BLaER1 treated with 17β-estradiol and CSF1 and Interleukin-3, amounts not matched to agents 10 nM and 100 nM (cell line): ENCODE measurements at regions not wholly inside any gene's neighbourhood (a gene's known extent, or its start where the extent isn't known, plus 50 kb on each side); places are given as distances from the start of the nearest gene placed in this dataset.

ENCODE experiments used
- H3K27ac ChIP-seq, 11 experiments: shearing (Covaris generic); formaldehyde crosslinking; 2 replicates each; pipeline ENCODE4 v1.8.1; 2022
- H3K27me3 ChIP-seq, 11 experiments: shearing (Covaris generic); formaldehyde crosslinking; 2 replicates each; pipeline ENCODE4 v1.8.1; 2022
- H3K36me3 ChIP-seq, 11 experiments: shearing (Covaris generic); formaldehyde crosslinking; 2 replicates each; pipeline ENCODE4 v1.8.1; 2022
- H3K4me1 ChIP-seq, 10 experiments: shearing (Covaris generic); formaldehyde crosslinking; 2 replicates each; pipeline ENCODE4 v1.8.1; 2022
- H3K4me2 ChIP-seq, 11 experiments: shearing (Covaris generic); formaldehyde crosslinking; 2 replicates each; pipeline ENCODE4 v1.8.1; 2022
- H3K4me3 ChIP-seq, 10 experiments: shearing (Covaris generic); formaldehyde crosslinking; 2 replicates each; pipeline ENCODE4 v1.8.1; 2022
- H3K9ac ChIP-seq, 11 experiments: shearing (Covaris generic); formaldehyde crosslinking; 2 replicates each; pipeline ENCODE4 v1.8.1; 2022
- H3K9me3 ChIP-seq, 11 experiments: shearing (Covaris generic); formaldehyde crosslinking; replicated peaks in 1 of 11; 2 replicates each; pipeline ENCODE4 v1.8.1; 2022
- H4K20me1 ChIP-seq, 11 experiments: shearing (Covaris generic); formaldehyde crosslinking; 2 replicates each; pipeline ENCODE4 v1.8.1; 2022
- Cebpa-rat ChIP-seq, 11 experiments: shearing (Covaris generic); IDR thresholded peaks; 2 replicates each; pipeline ENCODE4 v1.8.1; 2022

DNA sequence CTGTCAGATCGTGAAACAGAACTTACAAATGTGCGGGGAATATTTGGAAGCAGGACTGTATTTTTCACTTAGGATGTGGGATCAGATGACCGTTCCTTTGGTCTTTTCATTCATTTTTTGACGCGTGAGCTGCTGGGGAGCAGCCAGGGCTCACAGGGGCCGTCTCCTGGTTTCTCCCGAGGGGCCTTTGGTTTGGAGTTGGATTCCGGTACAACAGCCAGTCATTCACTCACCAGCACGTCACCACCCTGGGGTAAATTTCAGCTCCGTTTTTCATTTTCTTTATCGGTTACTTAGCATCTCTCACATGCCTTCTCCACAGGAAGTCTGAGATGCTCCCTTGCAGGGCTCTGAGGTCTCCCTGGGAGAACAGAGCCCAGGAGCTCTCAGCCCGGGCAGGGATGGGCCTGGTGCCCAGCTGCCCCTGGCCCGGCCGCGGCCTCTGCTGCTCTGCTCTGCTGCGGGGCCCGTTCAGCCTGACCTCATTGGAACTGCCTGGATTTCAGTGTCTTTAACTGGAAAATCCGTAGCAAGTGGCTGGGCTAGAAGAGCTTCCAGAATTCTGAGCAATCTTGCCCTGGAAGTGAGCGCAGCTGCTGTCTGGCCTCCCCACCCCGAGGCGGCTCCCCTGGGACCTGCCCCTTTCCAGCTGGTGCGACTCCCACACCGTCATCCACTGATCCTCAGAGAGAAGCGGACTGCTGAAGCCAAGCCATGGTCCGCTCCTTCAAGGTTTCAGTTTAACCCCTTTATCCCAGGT lies 335.6 kb downstream of the EIPR1 start:
- peak overlapping the region in 6 of 10 experiments; percentile 7 to 43 (median 31); a peak in 6 of 20 replicates for H3K4me3 ChIP-seq
- TF ChIP-seq Cebpa-rat (IDR thresholded peaks at IDR 0.05), result no peak
- H3K9me3 ChIP-seq, result peaks cover 0 to 20% (median 6%) of the 10 kb centered on the region in 11 experiments; a peak in 6 of 22 replicates
- peak overlapping the region in 7 of 11 experiments; percentile 6 to 73 (median 54); a peak in 12 of 22 replicates for H3K9ac ChIP-seq
- H4K20me1 ChIP-seq, result peaks cover 0 to 7% (median 0%) of the 10 kb centered on the region in 11 experiments; a peak in 1 of 22 replicates
- peaks cover 17 to 57% (median 48%) of the 10 kb centered on the region in 10 experiments for H3K4me1 ChIP-seq
- peak overlapping the region; percentile 36 to 97 (median 86); a peak in 21 of 22 replicates for H3K4me2 ChIP-seq
- H3K27me3 ChIP-seq, result peaks cover 0 to 49% (median 10%) of the 10 kb centered on the region in 11 experiments; a peak in 13 of 22 replicates
- peak overlapping the region in 4 of 11 experiments; percentile 57 to 67 (median 63); a peak in 8 of 22 replicates for H3K27ac ChIP-seq
- H3K36me3 ChIP-seq, result no peaks in the 10 kb centered on the region

DNA sequence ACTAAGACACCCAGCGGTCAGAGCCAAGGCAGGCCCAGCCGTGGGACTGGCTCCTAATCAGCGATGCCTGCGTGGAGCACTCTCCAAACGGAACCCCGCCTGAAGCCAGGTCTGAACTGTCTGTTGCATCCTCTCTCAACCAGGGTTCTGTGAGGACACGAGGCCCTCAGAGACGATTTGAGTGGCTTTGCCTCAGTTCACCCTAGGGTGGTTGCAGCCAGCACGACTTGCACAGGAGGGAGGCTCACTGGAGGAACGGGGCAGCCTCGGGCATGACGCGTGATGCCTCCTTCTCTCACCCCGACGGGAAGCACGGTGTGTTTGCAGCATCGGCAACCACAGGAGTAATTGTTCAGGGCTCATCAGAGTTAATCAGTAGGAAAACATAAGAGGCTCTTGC lies 336.4 kb downstream of the EIPR1 start:
- no peak for TF ChIP-seq Cebpa-rat (IDR thresholded peaks at IDR 0.05)
- Histone ChIP-seq H3K4me2 (peak overlapping the region; percentile 20 to 97 (median 86); a peak in 20 of 22 replicates), H3K27me3 (peaks cover 0 to 49% (median 10%) of the 10 kb centered on the region in 11 experiments; a peak in 13 of 22 replicates), H3K4me1 (peaks cover 17 to 57% (median 48%) of the 10 kb centered on the region in 10 experiments), H3K27ac (peak overlapping the region in 3 of 11 experiments; percentile 60 to 67 (median 66); a peak in 4 of 22 replicates), H4K20me1 (peaks cover 0 to 7% (median 0%) of the 10 kb centered on the region in 11 experiments; a peak in 1 of 22 replicates), H3K9ac (peak overlapping the region in 4 of 11 experiments; percentile 54 to 73 (median 57); a peak in 7 of 22 replicates), H3K36me3 (no peaks in the 10 kb centered on the region), H3K4me3 (peak overlapping the region in 1 of 10 experiments; percentile 33; a peak in 1 of 20 replicates), H3K9me3 (peaks cover 0 to 27% (median 10%) of the 10 kb centered on the region in 11 experiments; a peak in 9 of 22 replicates)

DNA sequence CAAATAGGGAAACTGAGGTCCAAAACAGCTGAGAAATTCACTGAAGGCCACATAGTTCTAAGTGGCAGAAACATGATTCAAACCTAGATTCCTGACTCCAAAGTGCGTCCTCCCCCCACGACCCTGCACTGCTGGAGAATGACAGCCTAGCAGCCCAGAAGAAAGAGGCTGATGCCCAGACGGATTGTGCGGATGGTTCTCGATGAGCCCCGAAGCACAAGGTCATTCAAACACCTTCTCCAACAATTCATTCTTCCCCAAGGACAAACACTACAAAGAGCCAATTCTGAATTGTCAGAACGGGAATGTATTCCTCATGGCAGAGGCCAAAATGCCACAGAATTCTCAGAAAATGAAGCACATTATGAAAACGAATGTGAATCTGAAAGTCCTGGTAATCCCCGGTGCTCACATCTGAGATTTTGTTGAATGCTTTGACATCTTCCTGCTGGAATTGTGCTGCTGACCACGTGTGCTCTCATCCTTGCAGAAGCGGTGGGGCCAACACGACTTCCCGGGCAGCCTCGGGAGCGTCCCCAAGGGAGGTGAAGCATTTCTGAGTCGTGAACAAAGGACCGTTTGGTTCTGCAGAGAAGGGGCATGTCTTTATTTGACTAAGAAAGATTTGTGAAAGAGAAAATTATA lies 337.0 kb downstream of the EIPR1 start:
- Histone ChIP-seq H3K27me3 (peaks cover 0 to 49% (median 10%) of the 10 kb centered on the region in 11 experiments; a peak in 13 of 22 replicates), H3K27ac (no peak overlapping the region)
- TF ChIP-seq Cebpa-rat (IDR thresholded peaks at IDR 0.05), result no peak

DNA sequence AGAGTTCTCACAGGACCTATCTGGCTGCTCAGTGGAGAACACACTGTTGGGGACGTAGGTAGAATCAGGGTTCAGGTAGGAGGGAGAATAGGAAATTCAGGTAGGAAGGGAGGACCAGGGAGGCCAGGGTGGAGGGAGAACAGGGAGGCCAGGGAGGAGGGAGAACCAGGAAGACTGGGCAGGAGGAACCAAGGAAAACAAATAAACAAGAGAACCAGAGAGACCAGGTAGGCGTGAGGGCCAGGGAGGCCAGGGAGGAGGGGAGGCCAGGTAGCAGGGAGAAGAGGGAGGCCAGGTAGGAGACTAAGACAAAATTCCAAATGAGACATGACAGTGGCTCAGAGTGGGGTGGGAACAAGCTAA lies 337.6 kb downstream of the EIPR1 start:
- peaks cover 0 to 48% (median 10%) of the 10 kb centered on the region in 11 experiments; a peak in 13 of 22 replicates for H3K27me3 ChIP-seq

More for the DNA sequence above, 337.0 kb downstream of the EIPR1 start:
- Histone ChIP-seq H4K20me1 (peaks cover 0 to 7% (median 0%) of the 10 kb centered on the region in 11 experiments; a peak in 1 of 22 replicates), H3K9ac (peak overlapping the region in 2 of 11 experiments; percentile 58 to 73; a peak in 2 of 22 replicates), H3K36me3 (no peaks in the 10 kb centered on the region), H3K9me3 (peaks cover 0 to 29% (median 12%) of the 10 kb centered on the region in 11 experiments; a peak in 9 of 22 replicates), H3K4me1 (peaks cover 17 to 57% (median 48%) of the 10 kb centered on the region in 10 experiments), H3K4me3 (no peak overlapping the region), H3K4me2 (peak overlapping the region in 10 of 11 experiments; percentile 20 to 97 (median 88); a peak in 19 of 22 replicates)

DNA sequence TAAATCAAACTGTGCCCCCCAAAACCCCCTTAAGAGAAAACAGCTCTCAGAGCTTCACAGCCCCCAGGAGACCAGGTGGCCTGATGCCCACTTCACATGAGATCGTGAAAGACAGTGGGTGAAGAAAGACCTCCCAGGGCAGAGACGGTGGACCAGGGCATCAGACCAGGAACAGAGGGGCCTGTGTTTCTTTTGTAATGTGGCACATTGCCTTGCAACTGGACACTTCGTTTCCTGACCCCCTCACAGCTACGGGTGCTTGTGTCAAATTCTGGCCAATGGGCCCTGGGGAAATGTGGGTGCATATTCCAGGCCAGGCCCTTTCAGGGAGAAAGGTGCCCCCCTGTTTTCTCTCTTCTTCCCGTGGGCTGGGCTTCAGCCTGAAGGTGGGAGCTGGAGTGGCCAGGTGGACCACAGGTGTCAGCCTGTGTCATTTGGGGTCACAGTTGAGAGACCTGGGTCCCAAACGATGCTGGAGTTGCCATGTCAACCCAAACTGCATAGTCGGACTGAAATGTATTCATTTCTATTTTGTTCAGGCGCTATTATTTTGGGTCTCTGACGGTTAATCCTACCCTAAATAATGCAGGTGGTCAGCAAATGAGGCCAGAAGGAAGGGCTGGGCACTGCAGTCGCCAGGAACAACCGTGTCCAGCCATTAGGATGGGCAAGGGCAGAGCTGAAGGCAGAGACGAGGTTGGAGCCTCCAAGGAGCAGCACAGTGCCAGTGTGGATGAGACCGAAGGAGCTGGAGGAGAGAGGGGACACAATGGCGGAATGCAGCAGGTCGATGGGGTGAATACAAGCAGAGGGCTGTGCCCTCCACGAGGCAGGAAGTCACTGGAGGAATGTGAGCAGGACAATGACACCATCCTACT lies 338.2 kb downstream of the EIPR1 start:
- Histone ChIP-seq H3K4me2 (peak overlapping the region in 3 of 11 experiments; percentile 94 to 97 (median 95); a peak in 3 of 22 replicates), H3K9me3 (peaks cover 0 to 26% (median 10%) of the 10 kb centered on the region in 11 experiments; a peak in 9 of 22 replicates), H3K27ac (no peak overlapping the region), H3K4me1 (peaks cover 17 to 55% (median 40%) of the 10 kb centered on the region in 10 experiments), H4K20me1 (peaks cover 0 to 11% (median 0%) of the 10 kb centered on the region in 11 experiments; a peak in 1 of 22 replicates), H3K36me3 (no peaks in the 10 kb centered on the region), H3K9ac (no peak overlapping the region), H3K27me3 (peaks cover 0 to 42% (median 4%) of the 10 kb centered on the region in 11 experiments; a peak in 9 of 22 replicates), H3K4me3 (no peak overlapping the region)
- no peak for TF ChIP-seq Cebpa-rat (IDR thresholded peaks at IDR 0.05)

More for the DNA sequence above, 337.6 kb downstream of the EIPR1 start:
- Histone ChIP-seq H3K4me1 (peaks cover 17 to 56% (median 46%) of the 10 kb centered on the region in 10 experiments), H3K4me2 (peak overlapping the region in 8 of 11 experiments; percentile 80 to 97 (median 92); a peak in 11 of 22 replicates), H3K9me3 (peaks cover 0 to 29% (median 12%) of the 10 kb centered on the region in 11 experiments; a peak in 9 of 22 replicates), H3K27ac (no peak overlapping the region), H3K4me3 (no peak overlapping the region), H4K20me1 (peaks cover 0 to 8% (median 0%) of the 10 kb centered on the region in 11 experiments; a peak in 1 of 22 replicates), H3K36me3 (no peaks in the 10 kb centered on the region), H3K9ac (no peak overlapping the region)
- no peak for TF ChIP-seq Cebpa-rat (IDR thresholded peaks at IDR 0.05)

DNA sequence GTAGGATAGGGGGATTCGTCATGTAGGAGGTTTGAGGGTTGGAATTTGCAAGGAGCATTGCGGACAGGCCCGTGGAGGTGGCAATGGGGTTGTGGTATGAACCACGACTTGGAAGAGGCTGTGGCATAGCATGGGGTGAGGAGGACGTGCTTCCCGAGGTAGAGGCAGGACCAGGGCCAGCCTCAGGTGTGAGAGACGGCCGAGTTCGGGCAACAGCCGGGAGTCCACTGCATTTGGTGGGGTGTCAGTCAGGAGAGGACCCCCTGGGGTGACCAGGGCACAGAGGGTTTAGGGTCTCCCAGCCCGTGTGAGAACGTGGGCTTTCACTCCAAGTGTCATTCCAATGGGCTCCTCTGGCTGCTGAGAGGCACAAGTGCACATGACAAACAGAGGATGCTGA lies 339.0 kb downstream of the EIPR1 start:
- H3K9me3 ChIP-seq, result peaks cover 0 to 26% (median 10%) of the 10 kb centered on the region in 11 experiments; a peak in 8 of 22 replicates
- H3K9ac ChIP-seq, result no peak overlapping the region
- H3K4me1 ChIP-seq, result peaks cover 17 to 47% (median 37%) of the 10 kb centered on the region in 10 experiments

DNA sequence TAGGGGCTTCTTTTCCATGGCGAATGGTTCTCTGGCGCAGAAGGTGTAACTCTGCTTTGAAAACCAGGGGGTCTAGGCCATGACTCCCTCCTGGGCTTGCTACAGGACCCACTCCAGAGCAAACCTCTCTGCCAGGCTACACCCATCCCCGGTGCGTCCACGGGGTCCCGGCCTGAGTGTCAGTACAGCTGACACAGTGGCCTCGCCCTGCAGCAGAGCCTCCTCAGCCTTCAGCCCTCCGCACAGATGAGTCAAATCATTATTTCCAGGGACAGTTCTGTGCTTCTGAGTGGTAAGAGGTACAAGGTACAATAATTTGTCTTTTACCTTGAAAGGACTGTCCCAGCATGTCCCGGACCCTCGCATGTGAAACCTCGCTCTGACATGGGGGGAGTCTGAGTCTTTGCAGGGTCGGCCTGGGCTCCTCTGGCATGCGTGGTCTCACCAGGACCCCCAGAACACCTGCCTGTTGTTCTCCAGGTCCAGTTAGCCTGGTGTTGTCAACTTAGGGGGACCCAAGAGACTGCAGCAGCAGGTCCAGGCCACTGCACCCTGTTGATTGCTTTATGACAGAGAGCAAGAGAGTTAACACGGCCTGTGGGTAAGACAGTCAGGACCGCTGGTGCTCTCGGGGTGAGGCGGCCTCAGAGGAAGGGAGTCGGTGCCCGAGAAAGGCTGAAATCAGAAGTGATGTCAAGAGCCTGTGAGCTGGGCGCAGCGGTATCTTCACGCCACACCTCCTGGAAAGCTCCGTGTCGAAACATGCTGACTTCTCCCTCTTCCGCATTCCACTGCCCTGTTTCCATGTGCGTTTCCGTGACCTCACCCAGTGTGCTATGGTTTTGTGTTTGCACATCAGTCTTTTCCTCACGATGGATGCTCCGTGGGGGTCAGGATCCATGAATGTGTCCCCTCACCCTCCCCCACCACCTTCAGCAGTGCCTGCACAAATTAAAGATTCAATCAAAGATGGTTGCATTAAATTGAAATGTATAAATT lies 340.1 kb downstream of the EIPR1 start:
- peaks cover 0 to 26% (median 10%) of the 10 kb centered on the region in 11 experiments; a peak in 8 of 22 replicates for H3K9me3 ChIP-seq
- peaks cover 0 to 29% (median 0%) of the 10 kb centered on the region in 11 experiments; a peak in 7 of 22 replicates for H3K27me3 ChIP-seq
- no peak for TF ChIP-seq Cebpa-rat (IDR thresholded peaks at IDR 0.05)
- no peak overlapping the region for H3K9ac ChIP-seq
- no peak overlapping the region for H3K4me2 ChIP-seq
- H3K27ac ChIP-seq, result no peak overlapping the region
- peaks cover 13 to 36% (median 26%) of the 10 kb centered on the region in 10 experiments for H3K4me1 ChIP-seq
- H3K4me3 ChIP-seq, result no peak overlapping the region
- 0 out of 22 replicates have a peak, but pooled peaks cover 0 to 7% (median 0%) of the 10 kb centered on the region in 11 experiments for H4K20me1 ChIP-seq
- no peaks in the 10 kb centered on the region for H3K36me3 ChIP-seq

More for the DNA sequence above, 339.0 kb downstream of the EIPR1 start:
- peaks cover 0 to 34% (median 0%) of the 10 kb centered on the region in 11 experiments; a peak in 7 of 22 replicates for H3K27me3 ChIP-seq
- H3K4me3 ChIP-seq, result no peak overlapping the region
- H3K4me2 ChIP-seq, result no peak overlapping the region
- no peak overlapping the region for H3K27ac ChIP-seq
- H4K20me1 ChIP-seq, result 0 out of 22 replicates have a peak, but pooled peaks cover 0 to 7% (median 0%) of the 10 kb centered on the region in 11 experiments
- no peaks in the 10 kb centered on the region for H3K36me3 ChIP-seq
- no peak for TF ChIP-seq Cebpa-rat (IDR thresholded peaks at IDR 0.05)
